Hippocampal formation (tissue), 2 donors: ENCODE measurements at regions not wholly inside any gene's neighbourhood (a gene's known extent, or its start where the extent isn't known, plus 50 kb on each side); places are given as distances from the start of the nearest gene placed in this dataset.
"Not testable (repeated sequence)": the region's sequence is repeated elsewhere in the genome, so short reads cannot be mapped to it uniquely, and the experiment has no call there.

Experiments
- DNase-seq, 2 donors: peaks; one replicate each; lab custom pipeline; 2025; lab: John Stamatoyannopoulos, UW

GRCh38 chr2:14425869-14426268 is 206.6 kb upstream of the LRATD1 start:
- no peak for DNase-seq

- DNase-seq, result no peak
Observed at GRCh38 chr2:14428056-14428455, 204.5 kb upstream of the LRATD1 start.

- no peak for DNase-seq
Observed at GRCh38 chr2:14433946-14434495, 198.5 kb upstream of the LRATD1 start.

- DNase-seq, result no peak
Observed at GRCh38 chr2:14445670-14446069, 186.8 kb upstream of the LRATD1 start.

GRCh38 chr2:14448340-14448739 is 184.2 kb upstream of the LRATD1 start:
- DNase-seq, result no peak

GRCh38 chr2:14451312-14451711 is 181.2 kb upstream of the LRATD1 start:
- DNase-seq, result no peak

- no peak for DNase-seq
Observed at GRCh38 chr2:14454202-14454601, 178.3 kb upstream of the LRATD1 start.

GRCh38 chr2:14459786-14460325 is 172.7 kb upstream of the LRATD1 start:
- no peak for DNase-seq

- DNase-seq, result no peak
Observed at GRCh38 chr2:14475994-14476393, 156.5 kb upstream of the LRATD1 start.

GRCh38 chr2:14479486-14479885 is 153.0 kb upstream of the LRATD1 start:
- no peak for DNase-seq

GRCh38 chr2:14480120-14480519 is 152.4 kb upstream of the LRATD1 start:
- no peak for DNase-seq

- DNase-seq, result no peak
Observed at GRCh38 chr2:14480906-14481305, 151.6 kb upstream of the LRATD1 start.

GRCh38 chr2:14492920-14493503 is 139.5 kb upstream of the LRATD1 start:
- DNase-seq, result no peak

GRCh38 chr2:14494759-14495158 is 137.8 kb upstream of the LRATD1 start:
- no peak for DNase-seq

- DNase-seq, result no peak
Observed at GRCh38 chr2:14501061-14501460, 131.5 kb upstream of the LRATD1 start.

- DNase-seq, result not testable (repeated sequence)
Observed at GRCh38 chr2:14506955-14507354, 125.6 kb upstream of the LRATD1 start.

- DNase-seq, result no peak
Observed at GRCh38 chr2:14511541-14511940, 121.0 kb upstream of the LRATD1 start.

GRCh38 chr2:14513903-14514302 is 118.6 kb upstream of the LRATD1 start:
- no peak for DNase-seq

- DNase-seq, result no peak
Observed at GRCh38 chr2:14516844-14517243, 115.7 kb upstream of the LRATD1 start.

- no peak for DNase-seq
Observed at GRCh38 chr2:14517731-14518130, 114.8 kb upstream of the LRATD1 start.

- DNase-seq, result no peak
Observed at GRCh38 chr2:14520385-14520945, 112.1 kb upstream of the LRATD1 start.

GRCh38 chr2:14524041-14524802 is 108.3 kb upstream of the LRATD1 start:
- no peak for DNase-seq

GRCh38 chr2:14524803-14525080 is 107.8 kb upstream of the LRATD1 start:
- DNase-seq, result no peak
